Brain microvascular endothelial cell (primary cell): ENCODE measurements at regions not wholly inside any gene's neighbourhood (a gene's known extent, or its start where the extent isn't known, plus 50 kb on each side); places are given as distances from the start of the nearest gene placed in this dataset.

Experiments
- DNase-seq: peaks from one replicate; pipeline ENCODE4 v3.0.0-alpha.2; 2020
- H3K27ac ChIP-seq: fragments of 250-450 bp; sonication (Bioruptor Pico); 2 replicates; pipeline ENCODE4 v1.5.1; 2020; ENCODE audit warnings: mild to moderate bottlenecking, moderate library complexity
- H3K27me3 ChIP-seq: fragments of 250-450 bp; sonication (Bioruptor Pico); replicated peaks from 2 replicates; pipeline ENCODE4 v1.5.1; 2020; ENCODE audit warnings: mild to moderate bottlenecking
- H3K36me3 ChIP-seq: fragments of 250-450 bp; sonication (Bioruptor Pico); replicated peaks from 2 replicates; pipeline ENCODE4 v1.5.1; 2020; ENCODE audit warnings: mild to moderate bottlenecking
- H3K4me3 ChIP-seq: 2 replicates; pipeline ENCODE4 v1.5.1; 2011; ENCODE audit warnings: low read depth, mild to moderate bottlenecking, control low read depth, low read length, moderate library complexity
- in situ Hi-C: cut with HindIII; loops from 2 replicates; pipeline ENCODE4 v1.10.0; 2017; ENCODE audit warnings: low sequenced_read_pairs, low pct_ligation_motif_present
- TF ChIP-seq, protein P1 (sequence below): IDR thresholded peaks from 2 replicates; pipeline ENCODE4 v1.5.1; 2011; ENCODE audit warnings: low read depth, mild to moderate bottlenecking, moderate library complexity, low read length, control low read depth, inconsistent platforms; ENCODE audit errors: missing control alignments

GRCh38 chr2:41405441-41405840 lies 642.4 kb upstream of the PKDCC start:
- no peak for DNase-seq
- TF ChIP-seq, protein P1, sequence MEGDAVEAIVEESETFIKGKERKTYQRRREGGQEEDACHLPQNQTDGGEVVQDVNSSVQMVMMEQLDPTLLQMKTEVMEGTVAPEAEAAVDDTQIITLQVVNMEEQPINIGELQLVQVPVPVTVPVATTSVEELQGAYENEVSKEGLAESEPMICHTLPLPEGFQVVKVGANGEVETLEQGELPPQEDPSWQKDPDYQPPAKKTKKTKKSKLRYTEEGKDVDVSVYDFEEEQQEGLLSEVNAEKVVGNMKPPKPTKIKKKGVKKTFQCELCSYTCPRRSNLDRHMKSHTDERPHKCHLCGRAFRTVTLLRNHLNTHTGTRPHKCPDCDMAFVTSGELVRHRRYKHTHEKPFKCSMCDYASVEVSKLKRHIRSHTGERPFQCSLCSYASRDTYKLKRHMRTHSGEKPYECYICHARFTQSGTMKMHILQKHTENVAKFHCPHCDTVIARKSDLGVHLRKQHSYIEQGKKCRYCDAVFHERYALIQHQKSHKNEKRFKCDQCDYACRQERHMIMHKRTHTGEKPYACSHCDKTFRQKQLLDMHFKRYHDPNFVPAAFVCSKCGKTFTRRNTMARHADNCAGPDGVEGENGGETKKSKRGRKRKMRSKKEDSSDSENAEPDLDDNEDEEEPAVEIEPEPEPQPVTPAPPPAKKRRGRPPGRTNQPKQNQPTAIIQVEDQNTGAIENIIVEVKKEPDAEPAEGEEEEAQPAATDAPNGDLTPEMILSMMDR, result no peak
- Histone ChIP-seq H3K36me3 (no peaks in the 10 kb centered on the region), H3K27ac (no peak overlapping the region), H3K4me3 (no peak overlapping the region), H3K27me3 (no peaks in the 10 kb centered on the region)
- in situ Hi-C loops, result no loop called here

GRCh38 chr2:41409328-41409727 lies 638.5 kb upstream of the PKDCC start:
- H3K36me3 ChIP-seq, result no peaks in the 10 kb centered on the region
- H3K27me3 ChIP-seq, result no peaks in the 10 kb centered on the region
- in situ Hi-C loops, result no loop called here
- H3K4me3 ChIP-seq, result no peak overlapping the region
- H3K27ac ChIP-seq, result no peak overlapping the region
- no peak for DNase-seq
- TF ChIP-seq, protein P1, result no peak

- H3K27me3 ChIP-seq, result no peaks in the 10 kb centered on the region
- TF ChIP-seq, protein P1, result peak; percentile 43
- no peak overlapping the region for H3K4me3 ChIP-seq
- H3K27ac ChIP-seq, result no peak overlapping the region
- DNase-seq, result no peak
- H3K36me3 ChIP-seq, result no peaks in the 10 kb centered on the region
- in situ Hi-C loops, result no loop called here
Measured at GRCh38 chr2:41410011-41410410, 637.8 kb upstream of the PKDCC start.

DNA sequence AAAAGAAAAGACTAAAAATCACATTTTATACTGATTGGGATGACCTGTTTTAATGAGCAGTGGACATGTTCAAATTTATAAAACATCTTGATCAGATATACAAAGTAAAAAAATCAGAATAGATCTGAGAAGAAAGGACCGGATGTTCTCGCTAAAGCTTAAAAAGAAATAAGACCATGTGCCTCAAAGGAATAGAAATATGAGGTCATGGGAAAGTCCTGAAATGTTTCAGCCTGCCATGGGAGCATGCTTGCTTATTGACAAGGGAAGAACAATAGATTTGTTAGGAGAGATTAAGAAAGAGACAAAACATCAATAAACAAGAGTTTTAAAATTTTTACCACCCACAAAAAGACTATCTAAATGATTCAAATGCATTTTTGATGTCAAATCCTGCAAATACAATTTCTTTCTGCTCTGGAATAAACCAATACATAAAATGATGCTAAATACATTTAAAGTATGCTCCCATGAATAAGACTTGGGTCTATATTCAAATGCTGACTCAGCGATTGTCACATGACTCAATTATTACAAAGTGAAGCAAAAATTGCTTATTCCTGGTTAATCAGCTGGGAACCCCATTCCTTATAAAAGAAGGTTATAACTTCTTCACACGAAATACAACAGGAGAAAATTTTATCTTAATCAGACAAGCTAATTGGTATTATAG lies 633.9 kb upstream of the PKDCC start:
- in situ Hi-C loops, result no loop called here
- H3K27me3 ChIP-seq, result no peaks in the 10 kb centered on the region
- TF ChIP-seq, protein P1, result no peak
- H3K27ac ChIP-seq, result no peak overlapping the region
- no peak overlapping the region for H3K4me3 ChIP-seq
- DNase-seq, result no peak
- H3K36me3 ChIP-seq, result no peaks in the 10 kb centered on the region

GRCh38 chr2:41414486-41415230 lies 633.2 kb upstream of the PKDCC start:
- no peak overlapping the region for H3K27ac ChIP-seq
- peak; percentile 48 for DNase-seq
- TF ChIP-seq, protein P1, result peak; percentile 74
- no peaks in the 10 kb centered on the region for H3K36me3 ChIP-seq
- in situ Hi-C loops, result no loop called here
- no peaks in the 10 kb centered on the region for H3K27me3 ChIP-seq
- no peak overlapping the region for H3K4me3 ChIP-seq

GRCh38 chr2:41417511-41417910 lies 630.3 kb upstream of the PKDCC start:
- no peak overlapping the region for H3K27ac ChIP-seq
- no peaks in the 10 kb centered on the region for H3K36me3 ChIP-seq
- in situ Hi-C loops, result no loop called here
- H3K4me3 ChIP-seq, result no peak overlapping the region
- no peak for DNase-seq
- TF ChIP-seq, protein P1, result no peak
- H3K27me3 ChIP-seq, result no peaks in the 10 kb centered on the region
